DMS153 treated with DMSO at 0.1 percent for 48 hours (cell line): ENCODE measurements at regions not wholly inside any gene's neighbourhood (a gene's known extent, or its start where the extent isn't known, plus 50 kb on each side); places are given as distances from the start of the nearest gene placed in this dataset.
"Not testable (repeated sequence)": the region's sequence is repeated elsewhere in the genome, so short reads cannot be mapped to it uniquely, and the experiment has no call there.

Experiments
- DNase-seq: peaks from one replicate; lab custom pipeline; 2025; ENCODE audit not compliant: unreplicated experiment; lab: John Stamatoyannopoulos, UW

- DNase-seq: no peak
Measured at GRCh38 chr15:47035475-47036406, 681.6 kb upstream of the SEMA6D start.

- no peak for DNase-seq
Measured at GRCh38 chr15:47037003-47037402, 680.3 kb upstream of the SEMA6D start.

GRCh38 chr15:47039225-47039624 is 678.1 kb upstream of the SEMA6D start:
- no peak for DNase-seq

- DNase-seq: no peak
Measured at GRCh38 chr15:47041301-47041700, 676.0 kb upstream of the SEMA6D start.

GRCh38 chr15:47047981-47048380 is 669.3 kb upstream of the SEMA6D start:
- not testable (repeated sequence) for DNase-seq

GRCh38 chr15:47066392-47066791 is 650.9 kb upstream of the SEMA6D start:
- no peak for DNase-seq

- DNase-seq: not testable (repeated sequence)
Measured at GRCh38 chr15:47077846-47078245, 639.5 kb upstream of the SEMA6D start.

GRCh38 chr15:47095833-47096232 is 621.5 kb upstream of the SEMA6D start:
- DNase-seq: no peak

- DNase-seq: not testable (repeated sequence)
Measured at GRCh38 chr15:47098526-47098925, 618.8 kb upstream of the SEMA6D start.

- DNase-seq: not testable (repeated sequence)
Measured at GRCh38 chr15:47099801-47100200, 617.5 kb upstream of the SEMA6D start.

- not testable (repeated sequence) for DNase-seq
Measured at GRCh38 chr15:47108800-47109199, 608.5 kb upstream of the SEMA6D start.

GRCh38 chr15:47116698-47117097 is 600.6 kb upstream of the SEMA6D start:
- DNase-seq: no peak

- DNase-seq: no peak
Measured at GRCh38 chr15:47119349-47119748, 598.0 kb upstream of the SEMA6D start.

- DNase-seq: no peak
Measured at GRCh38 chr15:47124430-47125102, 592.7 kb upstream of the SEMA6D start.

- DNase-seq: no peak
Measured at GRCh38 chr15:47129033-47129432, 588.3 kb upstream of the SEMA6D start.

- not testable (repeated sequence) for DNase-seq
Measured at GRCh38 chr15:47131450-47131849, 585.9 kb upstream of the SEMA6D start.

GRCh38 chr15:47135267-47135666 is 582.0 kb upstream of the SEMA6D start:
- DNase-seq: no peak

- DNase-seq: no peak
Measured at GRCh38 chr15:47136236-47136635, 581.1 kb upstream of the SEMA6D start.

GRCh38 chr15:47139965-47140364 is 577.3 kb upstream of the SEMA6D start:
- no peak for DNase-seq

GRCh38 chr15:47157827-47158226 is 559.5 kb upstream of the SEMA6D start:
- DNase-seq: no peak

- no peak for DNase-seq
Measured at GRCh38 chr15:47158573-47158972, 558.7 kb upstream of the SEMA6D start.

- no peak for DNase-seq
Measured at GRCh38 chr15:47177177-47177576, 540.1 kb upstream of the SEMA6D start.
